ENCODE measurements at regions not wholly inside any gene's neighbourhood (a gene's known extent, or its start where the extent isn't known, plus 50 kb on each side); places are given as distances from the start of the nearest gene placed in this dataset.

- Histone ChIP-seq H3K27ac (ENCODE audit: low read depth, low read length) (no peak overlapping the region), H3K27me3 (ENCODE audit: insufficient read depth, low read length) (no peaks in the 10 kb centered on the region), H3K4me3 (ENCODE audit: low read length) (no peak overlapping the region), H3K4me1 (ENCODE audit: insufficient read depth, low read length) (no peaks in the 10 kb centered on the region), H3K9ac (ENCODE audit: low read depth, low read length) (no peak overlapping the region), H3K36me3 (ENCODE audit: insufficient read depth, low read length) (no peaks in the 10 kb centered on the region), H3K9me3 (ENCODE audit: insufficient read depth, low read depth, low read length) (peaks cover 4% of the 10 kb centered on the region; the same call in 1 of the 2 replicates)
- 91% methylated on average over 1 of the region's 1 CpG for WGBS
Measured at GRCh38 chr12:91899056-91899455, 246.6 kb downstream of the BTG1 start.

DNA sequence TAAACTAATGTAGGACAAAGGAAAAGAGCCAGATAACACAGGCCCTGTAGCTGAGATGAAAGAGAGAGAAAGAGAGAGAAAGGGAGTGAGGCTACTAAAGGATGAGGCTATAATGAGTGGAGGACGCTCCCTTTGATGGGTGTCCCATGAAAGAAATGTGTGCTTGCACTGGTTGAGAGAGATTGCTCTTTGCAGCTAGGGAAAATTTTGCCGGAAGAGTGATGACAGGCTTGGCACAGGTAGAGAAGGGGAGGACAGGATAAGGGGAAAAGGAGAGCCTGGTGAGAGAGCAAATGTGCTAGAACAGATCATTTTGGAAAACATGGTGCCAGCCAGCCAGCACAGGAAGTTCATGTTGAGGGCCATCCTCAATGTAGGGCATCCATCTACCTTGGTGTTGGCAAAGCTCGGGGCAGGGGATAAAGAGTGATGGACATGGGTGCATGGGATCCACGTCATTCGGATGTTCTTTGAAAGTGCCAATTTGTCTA is 248.6 kb downstream of the BTG1 start:
- no peaks in the 10 kb centered on the region for H3K36me3 ChIP-seq (ENCODE audit: insufficient read depth, low read length)
- 94% methylated on average over 5 of the region's 5 CpGs for WGBS

DNA sequence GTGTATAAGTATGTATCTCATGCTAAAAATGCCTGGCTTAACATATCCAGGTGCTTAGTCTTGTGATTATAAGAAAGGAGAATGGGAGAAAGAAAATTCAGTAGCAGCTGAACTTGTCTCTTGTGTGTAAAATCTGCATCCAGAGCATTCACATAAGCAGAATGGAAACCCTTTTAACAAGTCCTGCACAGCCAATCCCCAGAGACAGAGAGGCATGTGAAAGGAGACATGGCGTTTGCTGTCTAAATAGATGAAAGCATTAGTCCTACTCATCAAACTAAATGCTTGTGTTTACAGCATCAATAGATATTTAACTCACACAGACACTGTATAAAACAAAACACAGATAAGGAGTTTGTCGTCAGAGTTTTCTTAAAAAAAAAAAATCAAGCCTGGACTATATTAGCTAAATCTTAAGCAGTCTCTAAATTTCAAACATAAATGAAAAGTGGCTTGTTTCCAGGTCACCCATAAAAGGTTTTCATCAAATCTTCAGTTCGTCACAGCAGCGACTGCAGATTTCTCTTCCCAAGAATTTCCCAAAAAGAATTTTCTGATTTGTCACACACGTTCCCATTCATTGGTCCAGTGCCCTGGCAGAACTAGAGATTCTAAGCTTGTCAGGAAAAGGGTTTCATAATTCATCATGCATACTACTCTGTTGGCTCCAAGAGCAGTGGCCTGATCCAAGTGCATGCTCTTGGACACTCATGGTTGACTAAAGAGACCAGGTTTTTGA is 249.2 kb downstream of the BTG1 start:
- H3K27ac ChIP-seq (ENCODE audit: low read depth, low read length) = no peak overlapping the region
- no peak overlapping the region for H3K4me3 ChIP-seq (ENCODE audit: low read length)
- H3K36me3 ChIP-seq (ENCODE audit: insufficient read depth, low read length) = no peaks in the 10 kb centered on the region
- no peaks in the 10 kb centered on the region for H3K4me1 ChIP-seq (ENCODE audit: insufficient read depth, low read length)
- no peak overlapping the region for H3K9ac ChIP-seq (ENCODE audit: low read depth, low read length)
- H3K27me3 ChIP-seq (ENCODE audit: insufficient read depth, low read length) = no peaks in the 10 kb centered on the region
- WGBS = 94% methylated on average over 5 of the region's 5 CpGs
- H3K9me3 ChIP-seq (ENCODE audit: insufficient read depth, low read depth, low read length) = no peaks in the 10 kb centered on the region

More for the DNA sequence above, 248.6 kb downstream of the BTG1 start:
- Histone ChIP-seq H3K4me1 (ENCODE audit: insufficient read depth, low read length) (no peaks in the 10 kb centered on the region), H3K4me3 (ENCODE audit: low read length) (no peak overlapping the region), H3K27me3 (ENCODE audit: insufficient read depth, low read length) (no peaks in the 10 kb centered on the region), H3K9me3 (ENCODE audit: insufficient read depth, low read depth, low read length) (no peaks in the 10 kb centered on the region), H3K9ac (ENCODE audit: low read depth, low read length) (no peak overlapping the region), H3K27ac (ENCODE audit: low read depth, low read length) (no peak overlapping the region)

DNA sequence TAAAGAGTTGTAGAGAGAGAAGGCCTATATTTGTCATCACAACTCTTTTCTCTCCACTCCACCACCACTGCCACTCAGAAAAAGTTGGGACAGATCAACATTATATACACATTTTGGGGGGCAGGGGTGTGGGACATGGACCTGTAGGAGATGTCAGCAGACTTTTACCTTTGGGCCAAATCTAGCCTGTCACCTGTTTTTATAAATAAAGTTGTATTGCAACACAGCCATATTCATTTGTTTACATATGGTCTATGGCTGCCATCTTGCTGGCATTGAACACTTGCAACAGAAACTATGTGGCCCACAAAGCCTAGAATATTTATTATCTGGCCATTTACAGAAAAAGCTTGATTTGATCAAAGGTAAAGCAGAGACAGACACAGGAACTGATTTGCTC is 250.7 kb downstream of the BTG1 start:
- H3K9me3 ChIP-seq (ENCODE audit: insufficient read depth, low read depth, low read length) = no peaks in the 10 kb centered on the region
- H3K27ac ChIP-seq (ENCODE audit: low read depth, low read length) = no peak overlapping the region
- H3K27me3 ChIP-seq (ENCODE audit: insufficient read depth, low read length) = no peaks in the 10 kb centered on the region
- H3K4me1 ChIP-seq (ENCODE audit: insufficient read depth, low read length) = no peaks in the 10 kb centered on the region
- H3K36me3 ChIP-seq (ENCODE audit: insufficient read depth, low read length) = no peaks in the 10 kb centered on the region
- H3K4me3 ChIP-seq (ENCODE audit: low read length) = no peak overlapping the region
- no peak overlapping the region for H3K9ac ChIP-seq (ENCODE audit: low read depth, low read length)

- no peaks in the 10 kb centered on the region for H3K27me3 ChIP-seq (ENCODE audit: insufficient read depth, low read length)
- H3K9ac ChIP-seq (ENCODE audit: low read depth, low read length) = no peak overlapping the region
- no peaks in the 10 kb centered on the region for H3K4me1 ChIP-seq (ENCODE audit: insufficient read depth, low read length)
- no peaks in the 10 kb centered on the region for H3K9me3 ChIP-seq (ENCODE audit: insufficient read depth, low read depth, low read length)
- WGBS = 97% methylated on average over 3 of the region's 3 CpGs
- H3K36me3 ChIP-seq (ENCODE audit: insufficient read depth, low read length) = no peaks in the 10 kb centered on the region
- no peak overlapping the region for H3K4me3 ChIP-seq (ENCODE audit: low read length)
- no peak overlapping the region for H3K27ac ChIP-seq (ENCODE audit: low read depth, low read length)
Measured at GRCh38 chr12:91893476-91893875, 252.2 kb downstream of the BTG1 start.

DNA sequence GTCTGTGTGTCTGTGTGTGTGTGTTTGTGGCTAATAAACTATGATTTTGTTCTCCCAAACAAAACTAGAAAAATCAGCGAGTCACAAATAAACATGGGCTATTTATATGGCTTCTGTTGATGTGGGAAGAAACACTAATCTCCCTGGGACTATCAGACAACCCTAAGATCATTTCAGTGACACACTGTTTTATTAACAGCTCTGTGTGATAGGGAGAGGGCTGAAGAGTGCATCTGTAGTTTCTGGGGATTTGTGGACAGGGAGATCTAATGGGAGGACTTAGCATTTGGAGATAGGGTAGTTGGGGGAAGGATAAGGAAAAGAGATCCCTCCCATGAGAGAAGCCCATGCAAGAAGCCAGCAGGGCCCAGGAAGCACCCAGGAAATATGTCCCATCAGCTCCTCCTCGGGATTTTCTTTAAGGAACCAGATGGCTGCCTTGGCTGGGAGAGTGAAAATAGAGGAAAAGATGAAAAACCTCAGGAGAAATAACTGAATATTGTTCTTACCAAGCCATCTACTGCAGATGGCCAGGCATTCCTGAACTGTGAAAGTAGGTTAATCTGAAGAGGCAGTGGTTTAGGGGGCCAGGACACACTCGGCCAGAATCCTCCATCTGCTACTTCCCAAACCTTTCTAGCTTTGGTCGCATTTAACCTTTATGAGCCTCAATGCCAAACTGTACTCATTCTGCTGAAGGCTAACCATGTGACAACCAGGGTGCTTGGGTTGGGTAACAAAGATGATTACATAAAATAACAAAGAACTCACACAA is 253.4 kb downstream of the BTG1 start:
- H3K27me3 ChIP-seq (ENCODE audit: insufficient read depth, low read length) = no peaks in the 10 kb centered on the region
- 97% methylated on average over 3 of the region's 4 CpGs for WGBS
- no peak overlapping the region for H3K27ac ChIP-seq (ENCODE audit: low read depth, low read length)
- no peak overlapping the region for H3K9ac ChIP-seq (ENCODE audit: low read depth, low read length)
- no peak overlapping the region for H3K4me3 ChIP-seq (ENCODE audit: low read length)
- no peaks in the 10 kb centered on the region for H3K36me3 ChIP-seq (ENCODE audit: insufficient read depth, low read length)
- no peaks in the 10 kb centered on the region for H3K4me1 ChIP-seq (ENCODE audit: insufficient read depth, low read length)
- no peaks in the 10 kb centered on the region for H3K9me3 ChIP-seq (ENCODE audit: insufficient read depth, low read depth, low read length)

DNA sequence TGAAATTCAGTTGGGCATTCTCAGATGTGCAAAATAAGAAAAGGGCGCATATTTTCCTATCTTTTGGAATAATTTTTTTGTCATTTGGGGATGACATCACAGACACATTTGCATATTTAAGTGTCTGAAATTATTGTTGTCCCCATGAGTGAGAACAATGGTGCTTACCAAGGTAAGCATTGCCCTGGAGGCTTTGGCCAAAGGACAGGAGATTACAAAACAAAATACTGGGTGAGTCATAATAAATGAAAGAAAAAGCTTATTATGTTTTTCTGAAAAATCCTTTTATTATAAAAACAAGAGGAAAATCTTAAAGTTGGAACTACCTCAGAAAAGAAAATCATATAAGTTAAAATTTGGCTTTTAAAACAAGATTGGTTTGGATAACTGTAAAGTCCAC is 254.9 kb downstream of the BTG1 start:
- H3K4me3 ChIP-seq (ENCODE audit: low read length) = no peak overlapping the region
- no peaks in the 10 kb centered on the region for H3K4me1 ChIP-seq (ENCODE audit: insufficient read depth, low read length)
- WGBS = 100% methylated on average over 1 of the region's 1 CpG
- H3K27me3 ChIP-seq (ENCODE audit: insufficient read depth, low read length) = no peaks in the 10 kb centered on the region
- no peaks in the 10 kb centered on the region for H3K9me3 ChIP-seq (ENCODE audit: insufficient read depth, low read depth, low read length)
- H3K9ac ChIP-seq (ENCODE audit: low read depth, low read length) = no peak overlapping the region
- H3K27ac ChIP-seq (ENCODE audit: low read depth, low read length) = no peak overlapping the region
- H3K36me3 ChIP-seq (ENCODE audit: insufficient read depth, low read length) = no peaks in the 10 kb centered on the region

DNA sequence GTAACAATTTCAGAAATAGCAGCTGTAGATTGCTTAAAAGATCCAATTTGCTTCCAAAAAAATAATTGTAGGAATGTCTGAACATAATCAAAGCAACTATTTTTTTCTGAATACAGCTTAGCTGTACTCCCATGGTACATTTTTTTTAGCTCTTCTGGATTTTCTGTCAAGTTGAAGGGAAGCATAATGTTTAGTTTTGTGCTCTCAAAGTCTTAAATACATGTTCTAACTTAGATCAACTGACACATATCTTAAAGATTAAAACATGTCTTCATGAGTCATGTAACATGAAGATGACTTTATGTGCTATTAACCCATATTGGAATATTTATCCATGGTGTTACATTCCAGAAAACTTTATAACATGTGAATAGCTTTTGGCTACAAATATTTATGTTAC is 255.7 kb downstream of the BTG1 start:
- no peaks in the 10 kb centered on the region for H3K36me3 ChIP-seq (ENCODE audit: insufficient read depth, low read length)
- H3K27ac ChIP-seq (ENCODE audit: low read depth, low read length) = no peak overlapping the region
- H3K4me1 ChIP-seq (ENCODE audit: insufficient read depth, low read length) = no peaks in the 10 kb centered on the region
- H3K9me3 ChIP-seq (ENCODE audit: insufficient read depth, low read depth, low read length) = no peaks in the 10 kb centered on the region
- H3K27me3 ChIP-seq (ENCODE audit: insufficient read depth, low read length) = no peaks in the 10 kb centered on the region
- H3K9ac ChIP-seq (ENCODE audit: low read depth, low read length) = no peak overlapping the region
- H3K4me3 ChIP-seq (ENCODE audit: low read length) = no peak overlapping the region

DNA sequence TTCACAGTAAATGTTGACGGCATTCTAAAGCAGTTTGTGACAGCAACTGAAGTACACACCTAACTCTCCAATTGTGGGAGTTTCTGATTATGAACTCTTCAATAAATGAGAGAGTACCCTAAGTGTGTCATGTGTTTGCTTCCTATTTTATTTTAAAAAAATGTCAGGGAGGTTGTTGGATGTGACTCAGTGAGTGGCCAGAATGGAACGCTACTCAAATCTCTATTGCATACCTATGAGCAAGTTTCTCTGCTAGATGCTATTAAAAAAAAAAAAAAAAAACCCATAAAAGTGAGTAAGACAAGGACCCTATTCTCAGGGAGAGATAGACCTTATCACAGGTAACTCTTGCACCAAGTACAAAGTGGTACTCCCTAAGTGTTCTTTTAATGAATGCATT is 256.6 kb downstream of the BTG1 start:
- WGBS = 87% methylated on average over 1 of the region's 2 CpGs
- no peaks in the 10 kb centered on the region for H3K27me3 ChIP-seq (ENCODE audit: insufficient read depth, low read length)
- H3K9ac ChIP-seq (ENCODE audit: low read depth, low read length) = no peak overlapping the region
- H3K4me3 ChIP-seq (ENCODE audit: low read length) = no peak overlapping the region
- no peaks in the 10 kb centered on the region for H3K36me3 ChIP-seq (ENCODE audit: insufficient read depth, low read length)
- H3K4me1 ChIP-seq (ENCODE audit: insufficient read depth, low read length) = no peaks in the 10 kb centered on the region
- H3K9me3 ChIP-seq (ENCODE audit: insufficient read depth, low read depth, low read length) = no peaks in the 10 kb centered on the region
- no peak overlapping the region for H3K27ac ChIP-seq (ENCODE audit: low read depth, low read length)

- no peaks in the 10 kb centered on the region for H3K9me3 ChIP-seq (ENCODE audit: insufficient read depth, low read depth, low read length)
- H3K9ac ChIP-seq (ENCODE audit: low read depth, low read length) = no peak overlapping the region
- WGBS = 83% methylated on average over 1 of the region's 2 CpGs
- H3K4me3 ChIP-seq (ENCODE audit: low read length) = no peak overlapping the region
- H3K36me3 ChIP-seq (ENCODE audit: insufficient read depth, low read length) = no peaks in the 10 kb centered on the region
- H3K27ac ChIP-seq (ENCODE audit: low read depth, low read length) = no peak overlapping the region
- no peaks in the 10 kb centered on the region for H3K27me3 ChIP-seq (ENCODE audit: insufficient read depth, low read length)
- no peaks in the 10 kb centered on the region for H3K4me1 ChIP-seq (ENCODE audit: insufficient read depth, low read length)
Measured at GRCh38 chr12:91887957-91888356, 257.7 kb downstream of the BTG1 start.

DNA sequence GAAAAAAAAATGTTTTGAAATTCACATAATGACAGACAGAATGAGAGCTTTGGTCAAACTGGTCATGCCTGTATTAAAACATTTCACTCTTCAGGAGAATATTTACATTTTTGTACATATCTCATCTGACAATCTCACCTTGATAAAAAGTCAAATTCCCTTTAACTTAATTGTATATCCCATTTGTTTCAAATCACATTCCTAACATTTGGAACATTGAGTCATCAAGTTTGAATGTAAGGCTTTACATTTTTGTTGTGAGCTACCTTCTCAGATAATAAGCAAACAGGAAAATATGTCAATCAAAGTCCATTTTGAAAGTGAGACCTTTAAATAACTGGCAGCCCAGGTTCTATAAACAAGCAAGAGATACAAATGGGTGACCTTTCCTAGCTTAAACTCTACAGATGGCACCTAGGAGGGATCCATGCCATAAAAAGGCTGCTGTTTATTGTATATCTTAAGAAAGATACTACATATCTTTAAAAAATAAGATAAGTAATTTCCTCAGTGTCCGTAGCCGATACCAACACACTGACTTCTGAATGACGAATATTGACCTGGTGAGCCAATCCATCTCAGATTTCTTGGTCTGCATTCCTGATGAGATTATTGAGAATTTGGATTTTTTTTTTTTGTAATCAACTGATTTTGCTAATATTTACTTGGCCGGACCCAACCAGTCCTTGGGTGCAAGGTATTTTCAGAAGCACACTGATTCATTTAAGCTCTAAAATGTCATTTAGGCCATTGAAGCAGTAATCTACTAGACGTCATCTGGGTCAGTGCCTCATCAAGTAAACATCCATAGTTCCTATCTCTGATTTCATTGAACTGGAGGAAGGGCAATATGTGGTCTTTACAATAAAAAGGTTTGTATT is 259.6 kb downstream of the BTG1 start:
- 94% methylated on average over 5 of the region's 5 CpGs for WGBS

More for the DNA sequence above, 259.6 kb downstream of the BTG1 start:
- Histone ChIP-seq H3K36me3 (ENCODE audit: insufficient read depth, low read length) (no peaks in the 10 kb centered on the region), H3K9me3 (ENCODE audit: insufficient read depth, low read depth, low read length) (no peaks in the 10 kb centered on the region), H3K9ac (ENCODE audit: low read depth, low read length) (no peak overlapping the region), H3K27ac (ENCODE audit: low read depth, low read length) (no peak overlapping the region), H3K27me3 (ENCODE audit: insufficient read depth, low read length) (no peaks in the 10 kb centered on the region), H3K4me3 (ENCODE audit: low read length) (no peak overlapping the region), H3K4me1 (ENCODE audit: insufficient read depth, low read length) (no peaks in the 10 kb centered on the region)
